Prostate gland (tissue), 2 donors: ENCODE measurements at regions not wholly inside any gene's neighbourhood (a gene's known extent, or its start where the extent isn't known, plus 50 kb on each side); places are given as distances from the start of the nearest gene placed in this dataset.

Experiments
- DNase-seq: peaks from one replicate; pipeline ENCODE4 v3.0.0-alpha.2; 2019; ENCODE audit warnings: low spot score
- H3K27ac ChIP-seq, 2 donors: fragments of 200-600 bp; sonication (generic); 2 replicates each; pipeline ENCODE4 v1.5.1; 2017 to 2019
- H3K27me3 ChIP-seq: fragments of 200-600 bp; sonication (generic); replicated peaks from 2 replicates; pipeline ENCODE4 v1.5.1; 2019; ENCODE audit not compliant: insufficient read depth
- H3K36me3 ChIP-seq, 2 donors: fragments of 200-600 bp; sonication (generic); 1 replicate in 1 of 2; 2 replicates in 1 of 2; pipeline versions ENCODE4 v1.5.1 to v1.8.1; 2017 to 2019
- H3K4me1 ChIP-seq: fragments of 200-600 bp; sonication (generic); replicated peaks from 2 replicates; pipeline ENCODE4 v1.5.1; 2019
- H3K4me3 ChIP-seq, 2 donors: fragments of 200-600 bp; sonication (generic); 2 replicates each; pipeline ENCODE4 v1.5.1; 2017 to 2019
- H3K9me3 ChIP-seq: fragments of 200-600 bp; sonication (generic); 2 replicates; pipeline ENCODE4 v1.5.1; 2017
- POLR2A ChIP-seq: fragments of 450-650 bp; IDR thresholded peaks from one replicate; pipeline ENCODE4 v1.6.1; 2016; ENCODE audit warnings: antibody characterized with exemption, mild to moderate bottlenecking
- POLR2AphosphoS5 ChIP-seq: sonication (generic); formaldehyde crosslinking; IDR thresholded peaks from one replicate; pipeline ENCODE4 v1.6.1; 2017; ENCODE audit warnings: antibody characterized with exemption
- WGBS: methylation state at CpG from one replicate; pipeline ENCODE4 v1.1.5; 2018; 5-methylcytosine and 5-hydroxymethylcytosine counted together
- intact Hi-C: fragments of 100-400 bp; cut with DNase I; formaldehyde crosslinking; loops from one replicate; pipeline ENCODE4 v1.14.2; 2022
- TF ChIP-seq, protein P1 (sequence below), 4 experiments: fragments of 200-600 bp in 2 of 4; fragments of 450-650 bp in 2 of 4; sonication (generic) in 2 of 4; IDR thresholded peaks; 1 replicate in 3 of 4; 2 replicates in 1 of 4; pipeline ENCODE4 v1.5.1; 2016 to 2019; ENCODE audit warnings: antibody characterized with exemption in 4 of 4, mild to moderate bottlenecking in 2 of 4, moderate library complexity in 2 of 4

DNA sequence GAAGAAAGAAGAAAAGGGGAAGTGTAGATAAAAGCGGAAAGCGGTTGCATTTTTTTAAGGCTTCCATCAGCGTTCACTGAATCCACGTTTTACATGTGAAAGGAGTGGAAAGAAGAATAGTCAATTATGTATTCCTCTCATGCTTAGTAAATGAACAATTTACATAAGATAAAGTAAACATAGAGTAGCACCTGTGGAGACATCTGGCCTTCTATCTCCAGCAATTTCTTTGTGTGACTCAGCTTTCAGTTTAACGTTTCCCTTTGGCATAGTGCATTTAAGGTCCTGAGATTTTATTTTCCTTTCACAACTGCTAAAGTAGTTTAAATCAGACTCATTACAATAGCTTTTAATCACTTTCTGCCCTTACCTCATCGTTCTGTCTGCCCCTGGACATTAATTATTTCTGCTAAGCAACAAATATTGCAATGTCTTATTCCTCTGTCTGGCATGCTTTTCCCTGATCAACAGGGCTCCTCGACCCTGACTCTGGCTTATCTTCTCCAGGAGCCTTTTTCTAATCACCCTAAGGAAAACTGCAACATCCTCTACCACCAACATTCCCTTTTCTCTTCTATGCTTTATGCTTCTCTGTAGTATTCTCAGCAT is 383.5 kb upstream of the VWC2 start:
- TF ChIP-seq, protein P1, sequence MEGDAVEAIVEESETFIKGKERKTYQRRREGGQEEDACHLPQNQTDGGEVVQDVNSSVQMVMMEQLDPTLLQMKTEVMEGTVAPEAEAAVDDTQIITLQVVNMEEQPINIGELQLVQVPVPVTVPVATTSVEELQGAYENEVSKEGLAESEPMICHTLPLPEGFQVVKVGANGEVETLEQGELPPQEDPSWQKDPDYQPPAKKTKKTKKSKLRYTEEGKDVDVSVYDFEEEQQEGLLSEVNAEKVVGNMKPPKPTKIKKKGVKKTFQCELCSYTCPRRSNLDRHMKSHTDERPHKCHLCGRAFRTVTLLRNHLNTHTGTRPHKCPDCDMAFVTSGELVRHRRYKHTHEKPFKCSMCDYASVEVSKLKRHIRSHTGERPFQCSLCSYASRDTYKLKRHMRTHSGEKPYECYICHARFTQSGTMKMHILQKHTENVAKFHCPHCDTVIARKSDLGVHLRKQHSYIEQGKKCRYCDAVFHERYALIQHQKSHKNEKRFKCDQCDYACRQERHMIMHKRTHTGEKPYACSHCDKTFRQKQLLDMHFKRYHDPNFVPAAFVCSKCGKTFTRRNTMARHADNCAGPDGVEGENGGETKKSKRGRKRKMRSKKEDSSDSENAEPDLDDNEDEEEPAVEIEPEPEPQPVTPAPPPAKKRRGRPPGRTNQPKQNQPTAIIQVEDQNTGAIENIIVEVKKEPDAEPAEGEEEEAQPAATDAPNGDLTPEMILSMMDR (IDR thresholded peaks at IDR 0.05) = no peak
- TF ChIP-seq POLR2A (no peak), POLR2AphosphoS5 (no peak)
- intact Hi-C loops = no loop called here
- Histone ChIP-seq H3K27ac (no peak overlapping the region), H3K4me1 (no peaks in the 10 kb centered on the region), H3K4me3 (no peak overlapping the region), H3K27me3 (no peaks in the 10 kb centered on the region), H3K36me3 (no peaks in the 10 kb centered on the region), H3K9me3 (no peaks in the 10 kb centered on the region)
- DNase-seq = no peak
- WGBS = 67% methylated on average over 7 of the region's 7 CpGs

DNA sequence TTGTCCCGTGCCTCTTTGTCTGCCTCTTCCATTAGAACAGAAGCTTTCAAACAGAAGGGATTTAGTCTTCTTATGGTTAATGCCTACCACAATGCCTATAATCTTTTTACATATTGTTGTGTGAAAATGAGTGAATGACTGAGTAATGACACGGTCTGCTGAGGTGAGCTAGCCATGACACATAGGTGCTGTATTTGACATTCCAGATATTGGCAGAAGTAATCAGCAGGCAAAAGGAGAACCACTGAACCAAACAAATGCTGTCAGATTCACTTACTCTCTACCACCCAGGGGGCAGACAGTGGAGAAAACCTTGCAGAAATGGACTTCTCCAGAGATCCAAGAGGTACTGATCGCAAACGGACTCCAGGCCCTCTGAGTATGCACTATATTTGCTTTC is 377.2 kb upstream of the VWC2 start:
- no peaks in the 10 kb centered on the region for H3K4me1 ChIP-seq
- H3K27me3 ChIP-seq = no peaks in the 10 kb centered on the region
- intact Hi-C loops = no loop called here
- H3K27ac ChIP-seq = no peak overlapping the region
- DNase-seq = no peak
- H3K36me3 ChIP-seq = no peaks in the 10 kb centered on the region
- no peak overlapping the region for H3K4me3 ChIP-seq
- WGBS = 89% methylated on average over 4 of the region's 4 CpGs
- TF ChIP-seq POLR2AphosphoS5 (no peak), POLR2A (no peak)
- TF ChIP-seq, protein P1 (IDR thresholded peaks at IDR 0.05) = no peak
- H3K9me3 ChIP-seq = no peaks in the 10 kb centered on the region

DNA sequence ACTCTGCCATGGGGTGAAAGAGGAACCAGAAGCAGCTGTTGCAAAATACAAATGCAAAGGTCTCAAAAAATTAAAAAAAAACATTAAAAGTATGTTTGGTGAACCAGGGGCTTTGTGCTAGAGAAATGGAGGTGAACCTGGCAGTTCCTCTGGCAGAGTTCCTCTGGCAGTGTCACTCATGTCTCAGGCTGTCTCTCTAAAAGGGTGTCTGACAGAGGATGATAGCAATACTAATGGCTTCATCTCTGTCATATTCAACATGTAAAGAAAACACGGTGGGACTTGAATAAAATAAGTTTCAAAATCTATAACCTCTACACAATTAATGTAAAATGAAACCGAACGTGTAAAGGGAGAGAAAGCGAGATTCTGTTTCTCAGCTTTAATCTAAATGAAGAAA is 375.7 kb upstream of the VWC2 start:
- Histone ChIP-seq H3K4me3 (no peak overlapping the region), H3K27ac (no peak overlapping the region), H3K4me1 (no peaks in the 10 kb centered on the region), H3K9me3 (no peaks in the 10 kb centered on the region), H3K27me3 (no peaks in the 10 kb centered on the region), H3K36me3 (no peaks in the 10 kb centered on the region)
- TF ChIP-seq POLR2A (no peak), POLR2AphosphoS5 (no peak)
- TF ChIP-seq, protein P1 (IDR thresholded peaks at IDR 0.05) = no peak
- intact Hi-C loops = no loop called here
- no peak for DNase-seq
- WGBS = 91% methylated on average over 4 of the region's 4 CpGs

DNA sequence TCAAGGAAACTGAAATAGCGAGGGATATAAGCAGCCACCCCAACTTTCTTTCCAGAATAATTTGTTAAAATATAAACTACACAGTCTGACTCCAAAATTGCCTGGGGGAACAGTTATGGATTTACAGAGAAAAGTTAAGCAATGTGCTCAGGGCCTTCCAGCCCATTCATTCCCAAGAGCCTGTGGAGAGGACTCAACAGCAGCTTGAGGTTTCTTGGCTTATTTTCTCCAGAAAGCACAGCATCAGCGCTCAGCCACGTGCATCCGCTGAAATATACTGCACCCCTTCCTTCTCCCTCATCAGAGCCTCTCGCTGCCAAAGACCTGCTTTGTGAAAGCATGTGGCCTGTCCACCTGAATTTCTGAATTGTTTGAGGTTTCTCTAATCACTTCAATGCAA is 375.2 kb upstream of the VWC2 start:
- intact Hi-C loops = no loop called here
- Histone ChIP-seq H3K27me3 (no peaks in the 10 kb centered on the region), H3K9me3 (no peaks in the 10 kb centered on the region), H3K4me3 (no peak overlapping the region), H3K36me3 (no peaks in the 10 kb centered on the region), H3K4me1 (no peaks in the 10 kb centered on the region), H3K27ac (no peak overlapping the region)
- no peak for TF ChIP-seq POLR2A
- TF ChIP-seq, protein P1 (IDR thresholded peaks at IDR 0.05) = no peak
- no peak for TF ChIP-seq POLR2AphosphoS5
- DNase-seq = no peak
- WGBS = 88% methylated on average over 5 of the region's 5 CpGs

DNA sequence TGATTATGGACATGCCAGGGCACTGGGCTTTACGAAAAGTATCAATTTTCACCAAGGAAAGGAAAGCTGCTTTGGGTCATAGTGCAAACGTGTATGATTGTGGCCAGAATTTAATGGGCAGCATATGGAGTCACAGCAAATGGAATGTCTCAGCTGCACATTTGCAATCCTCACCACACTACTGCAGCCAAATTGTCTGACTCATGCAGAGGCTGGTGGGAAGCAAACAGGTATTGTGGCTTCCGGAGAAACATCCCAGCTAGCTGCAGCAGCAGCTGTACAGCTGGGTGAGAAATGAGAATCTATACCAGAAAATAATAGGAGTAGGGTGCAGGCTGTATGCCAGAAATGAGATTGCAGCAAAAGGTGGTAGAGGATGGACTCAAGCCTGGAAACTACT is 374.7 kb upstream of the VWC2 start:
- TF ChIP-seq POLR2AphosphoS5 = no peak
- TF ChIP-seq, protein P1 (IDR thresholded peaks at IDR 0.05) = no peak
- TF ChIP-seq POLR2A = no peak
- intact Hi-C loops = no loop called here
- H3K9me3 ChIP-seq = no peaks in the 10 kb centered on the region
- 28% methylated on average over 3 of the region's 3 CpGs for WGBS
- H3K4me3 ChIP-seq = no peak overlapping the region
- DNase-seq = no peak
- H3K4me1 ChIP-seq = no peaks in the 10 kb centered on the region
- H3K27ac ChIP-seq = no peak overlapping the region
- H3K27me3 ChIP-seq = no peaks in the 10 kb centered on the region
- H3K36me3 ChIP-seq = no peaks in the 10 kb centered on the region
